Mesendoderm (in vitro differentiated cells): ENCODE measurements at regions not wholly inside any gene's neighbourhood (a gene's known extent, or its start where the extent isn't known, plus 50 kb on each side); places are given as distances from the start of the nearest gene placed in this dataset.

Experiments
- DNase-seq: peaks from one replicate; pipeline ENCODE4 v3.0.0; 2013
- H2AK5ac ChIP-seq: 2 replicates; pipeline ENCODE4 v1.6.1; 2013; ENCODE audit warnings: low read length, inconsistent platforms
- H2BK120ac ChIP-seq: 2 replicates; pipeline ENCODE4 v1.6.1; 2013; ENCODE audit warnings: low read depth, mild to moderate bottlenecking, low read length, moderate library complexity, mixed read lengths
- H2BK15ac ChIP-seq: replicated peaks from 2 replicates; pipeline ENCODE4 v1.6.1; 2013; ENCODE audit warnings: low read depth, mild to moderate bottlenecking, moderate library complexity
- H2BK5ac ChIP-seq: 2 replicates; pipeline ENCODE4 v1.6.1; 2013; ENCODE audit warnings: low read length, inconsistent platforms
- H3K18ac ChIP-seq: 2 replicates; pipeline ENCODE4 v1.6.1; 2013; ENCODE audit warnings: mild to moderate bottlenecking, low read length, mixed read lengths
- H3K23ac ChIP-seq: one replicate; pipeline ENCODE4 v1.6.1; 2013; ENCODE audit warnings: low read length
- H3K27ac ChIP-seq: 2 replicates; pipeline ENCODE4 v1.5.1; 2013; ENCODE audit warnings: low read depth, mild to moderate bottlenecking, inconsistent platforms, low read length, moderate library complexity
- H3K27me3 ChIP-seq: 2 replicates; pipeline ENCODE4 v1.6.1; 2013; ENCODE audit warnings: low read length, control low read depth, mild to moderate bottlenecking, inconsistent platforms; ENCODE audit not compliant: insufficient read depth, poor library complexity
- H3K36me3 ChIP-seq: 2 replicates; pipeline ENCODE4 v1.6.1; 2013; ENCODE audit warnings: low read length, inconsistent platforms; ENCODE audit not compliant: control insufficient read depth, insufficient read depth
- H3K4ac ChIP-seq: one replicate; pipeline ENCODE4 v1.6.1; 2013; ENCODE audit warnings: low read depth, mild to moderate bottlenecking, low read length, moderate library complexity
- H3K4me1 ChIP-seq: 2 replicates; pipeline ENCODE4 v1.6.1; 2013; ENCODE audit warnings: low read depth, low read length, inconsistent platforms; ENCODE audit not compliant: control insufficient read depth
- H3K4me2 ChIP-seq: 2 replicates; pipeline ENCODE4 v1.6.1; 2013; ENCODE audit warnings: low read length
- H3K4me3 ChIP-seq: 2 replicates; pipeline ENCODE4 v1.5.1; 2013; ENCODE audit warnings: mild to moderate bottlenecking, low read length
- H3K56ac ChIP-seq: one replicate; pipeline ENCODE4 v1.6.1; 2013; ENCODE audit warnings: low read length
- H3K79me1 ChIP-seq: 2 replicates; pipeline ENCODE4 v1.6.1; 2013; ENCODE audit warnings: low read length, inconsistent platforms
- H3K79me2 ChIP-seq: 2 replicates; pipeline ENCODE4 v1.6.1; 2013; ENCODE audit warnings: mild to moderate bottlenecking, low read length; ENCODE audit not compliant: control insufficient read depth, insufficient read depth
- H3K9ac ChIP-seq: 2 replicates; pipeline ENCODE4 v1.6.1; 2013; ENCODE audit warnings: low read length, inconsistent platforms
- H4K5ac ChIP-seq: one replicate; pipeline ENCODE4 v1.6.1; 2013; ENCODE audit warnings: low read length
- H4K8ac ChIP-seq: one replicate; pipeline ENCODE4 v1.6.1; 2013; ENCODE audit warnings: low read depth, mild to moderate bottlenecking, control low read depth, low read length, moderate library complexity
- WGBS: extraction: QIAGEN DNeasy Blood & Tissue Kit; methylation state at CpG from one replicate; pipeline ENCODE4 v1.1.7; 2013; ENCODE audit warnings: low lambda C conversion rate, missing lambda C conversion rate; ENCODE audit not compliant: insufficient coverage; ENCODE audit errors: extremely low coverage; 5-methylcytosine and 5-hydroxymethylcytosine counted together

DNA sequence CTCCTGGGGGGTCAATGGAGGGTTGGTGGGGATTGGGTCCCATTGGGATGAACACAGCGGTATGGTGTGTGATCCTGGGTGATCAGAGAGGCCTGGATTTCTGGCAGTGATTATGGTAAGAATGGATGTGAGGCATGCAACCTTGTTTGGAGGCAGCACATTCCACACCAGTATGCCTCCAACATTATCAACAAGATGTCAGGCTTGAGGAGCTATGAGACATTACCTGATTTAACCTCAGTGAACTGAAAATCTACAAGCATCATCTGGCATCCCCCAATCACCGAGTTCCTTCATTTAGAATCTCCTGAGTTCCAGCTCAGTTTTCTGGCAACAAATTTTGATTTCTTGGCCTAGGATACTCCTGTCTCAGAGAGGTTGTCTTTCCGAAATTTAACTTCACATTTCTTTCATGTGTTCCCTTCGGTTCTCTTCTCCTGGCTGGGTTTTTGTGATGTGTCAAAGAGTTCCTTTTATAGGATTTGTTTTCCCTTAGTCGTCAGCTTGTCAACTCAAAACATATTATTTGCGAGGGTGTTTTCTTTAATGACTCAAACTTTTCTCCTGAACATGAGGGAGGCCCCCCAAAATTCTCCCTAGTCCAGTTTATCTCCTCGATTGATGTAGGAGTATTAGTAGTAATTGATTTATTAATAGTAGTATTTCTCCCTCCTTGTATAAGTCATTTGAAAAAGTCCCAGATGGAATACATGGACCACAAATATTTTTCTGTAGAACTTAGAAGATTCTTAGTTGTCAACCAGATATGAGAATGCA, 56.0 kb upstream of the FLT1 start:
- H3K36me3 ChIP-seq, result no peaks in the 10 kb centered on the region
- no peak overlapping the region for H3K18ac ChIP-seq
- H3K27me3 ChIP-seq, result no peaks in the 10 kb centered on the region
- DNase-seq, result no peak
- H3K4ac ChIP-seq, result no peak overlapping the region
- H4K5ac ChIP-seq, result no peak overlapping the region
- no peak overlapping the region for H2BK15ac ChIP-seq
- H2BK5ac ChIP-seq, result no peak overlapping the region
- no peak overlapping the region for H4K8ac ChIP-seq
- H3K9ac ChIP-seq, result no peak overlapping the region
- H3K4me2 ChIP-seq, result no peak overlapping the region
- no peak overlapping the region for H3K4me3 ChIP-seq
- H3K79me2 ChIP-seq, result no peaks in the 10 kb centered on the region
- H3K23ac ChIP-seq, result no peak overlapping the region
- no peak overlapping the region for H3K56ac ChIP-seq
- H3K79me1 ChIP-seq, result no peaks in the 10 kb centered on the region
- no peak overlapping the region for H3K27ac ChIP-seq
- H2BK120ac ChIP-seq, result no peak overlapping the region
- H2AK5ac ChIP-seq, result no peak overlapping the region
- WGBS, result no CpG with 5 or more reads among the region's 7 CpGs
- no peaks in the 10 kb centered on the region for H3K4me1 ChIP-seq

DNA sequence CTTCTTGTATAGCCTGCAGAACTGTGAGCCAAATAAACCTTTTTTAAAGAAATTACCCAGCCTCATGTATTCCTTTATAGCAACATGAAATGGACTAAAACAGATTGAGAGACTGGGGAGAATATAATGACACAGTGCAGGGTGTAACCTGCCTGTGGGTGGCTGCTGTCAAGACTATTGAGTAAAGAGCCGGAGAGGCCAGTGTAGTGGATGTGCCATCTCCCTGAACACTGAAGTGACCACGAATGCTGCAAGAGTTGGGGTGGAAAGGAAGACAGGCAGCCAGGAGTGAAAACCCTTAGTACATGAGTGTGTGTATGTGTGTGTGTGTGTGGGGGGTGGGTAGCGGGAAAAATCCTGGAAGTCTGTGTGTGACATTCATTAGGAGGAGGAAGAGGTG, 55.2 kb upstream of the FLT1 start:
- Histone ChIP-seq H3K18ac (no peak overlapping the region), H3K56ac (no peak overlapping the region), H3K4me2 (no peak overlapping the region), H3K79me2 (no peaks in the 10 kb centered on the region), H3K4me3 (no peak overlapping the region), H2BK5ac (no peak overlapping the region), H4K8ac (no peak overlapping the region), H3K36me3 (no peaks in the 10 kb centered on the region), H3K79me1 (no peaks in the 10 kb centered on the region), H4K5ac (no peak overlapping the region), H2BK120ac (no peak overlapping the region), H3K27ac (no peak overlapping the region), H2BK15ac (no peak overlapping the region), H2AK5ac (no peak overlapping the region), H3K9ac (no peak overlapping the region), H3K27me3 (no peaks in the 10 kb centered on the region), H3K4ac (no peak overlapping the region), H3K23ac (no peak overlapping the region), H3K4me1 (no peaks in the 10 kb centered on the region)
- no CpG with 5 or more reads among the region's 3 CpGs for WGBS
- no peak for DNase-seq

DNA sequence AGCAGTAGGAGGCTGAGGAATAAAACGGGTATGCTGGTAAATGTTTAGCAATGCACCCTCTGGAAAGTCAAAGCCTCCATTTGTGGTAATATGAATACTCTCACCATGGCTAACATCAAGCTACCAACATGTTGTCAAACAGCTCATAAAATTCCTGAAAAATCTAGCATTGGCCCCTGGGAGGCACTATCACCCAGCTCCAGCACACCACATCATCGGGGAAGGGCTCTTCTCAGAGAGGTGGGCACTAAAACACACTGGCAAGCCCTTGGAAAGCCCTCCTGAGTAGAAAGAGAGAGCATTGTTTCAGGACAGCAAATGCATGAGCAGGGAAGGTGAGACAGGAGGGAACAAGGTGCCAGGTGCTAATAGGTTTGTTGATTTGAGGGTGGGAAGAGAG, 53.9 kb upstream of the FLT1 start:
- H4K5ac ChIP-seq, result no peak overlapping the region
- H3K23ac ChIP-seq, result no peak overlapping the region
- H2BK15ac ChIP-seq, result no peak overlapping the region
- H3K4me3 ChIP-seq, result no peak overlapping the region
- H2BK120ac ChIP-seq, result no peak overlapping the region
- no peak overlapping the region for H2AK5ac ChIP-seq
- H3K79me2 ChIP-seq, result no peaks in the 10 kb centered on the region
- no CpG with 5 or more reads among the region's 2 CpGs for whole genome bisulfite sequencing
- no peak overlapping the region for H3K4ac ChIP-seq
- H3K56ac ChIP-seq, result no peak overlapping the region
- H3K4me1 ChIP-seq, result no peaks in the 10 kb centered on the region
- no peak overlapping the region for H3K27ac ChIP-seq
- no peak overlapping the region for H2BK5ac ChIP-seq
- H3K9ac ChIP-seq, result no peak overlapping the region
- H3K27me3 ChIP-seq, result no peaks in the 10 kb centered on the region
- no peaks in the 10 kb centered on the region for H3K36me3 ChIP-seq
- H3K79me1 ChIP-seq, result no peaks in the 10 kb centered on the region
- peak; percentile 53 for DNase-seq
- H3K18ac ChIP-seq, result no peak overlapping the region
- H4K8ac ChIP-seq, result no peak overlapping the region
- H3K4me2 ChIP-seq, result no peak overlapping the region

DNA sequence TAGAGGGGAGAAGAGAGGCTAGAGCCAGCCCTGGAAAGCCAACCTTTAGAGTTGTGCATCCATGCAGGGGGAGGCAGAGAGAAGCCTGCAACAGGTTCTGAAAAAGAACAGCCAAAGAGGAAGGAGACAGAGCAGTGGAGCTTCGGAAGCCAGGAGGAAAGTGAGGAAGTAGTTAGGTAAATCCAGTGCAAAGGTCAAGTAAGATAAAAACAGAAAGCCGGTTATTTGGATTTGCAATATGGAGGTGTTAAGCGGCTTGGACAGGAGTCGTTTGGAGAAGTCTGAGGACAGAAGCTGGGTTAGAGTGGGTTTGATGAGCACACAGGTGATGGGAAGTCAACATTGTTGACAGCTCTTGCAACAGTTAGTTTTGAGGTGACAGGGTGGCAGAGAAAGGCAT, 53.5 kb upstream of the FLT1 start:
- H3K36me3 ChIP-seq, result no peaks in the 10 kb centered on the region
- H3K27ac ChIP-seq, result no peak overlapping the region
- H2BK15ac ChIP-seq, result no peak overlapping the region
- WGBS, result no CpG with 5 or more reads among the region's 4 CpGs
- no peak for DNase-seq
- no peak overlapping the region for H3K23ac ChIP-seq
- H3K4me3 ChIP-seq, result no peak overlapping the region
- H4K5ac ChIP-seq, result no peak overlapping the region
- no peak overlapping the region for H2BK5ac ChIP-seq
- H3K79me2 ChIP-seq, result no peaks in the 10 kb centered on the region
- H3K18ac ChIP-seq, result no peak overlapping the region
- no peak overlapping the region for H3K4ac ChIP-seq
- no peak overlapping the region for H3K9ac ChIP-seq
- no peaks in the 10 kb centered on the region for H3K27me3 ChIP-seq
- no peak overlapping the region for H3K4me2 ChIP-seq
- H3K79me1 ChIP-seq, result no peaks in the 10 kb centered on the region
- no peak overlapping the region for H2BK120ac ChIP-seq
- no peaks in the 10 kb centered on the region for H3K4me1 ChIP-seq
- no peak overlapping the region for H3K56ac ChIP-seq
- H4K8ac ChIP-seq, result no peak overlapping the region
- H2AK5ac ChIP-seq, result no peak overlapping the region

DNA sequence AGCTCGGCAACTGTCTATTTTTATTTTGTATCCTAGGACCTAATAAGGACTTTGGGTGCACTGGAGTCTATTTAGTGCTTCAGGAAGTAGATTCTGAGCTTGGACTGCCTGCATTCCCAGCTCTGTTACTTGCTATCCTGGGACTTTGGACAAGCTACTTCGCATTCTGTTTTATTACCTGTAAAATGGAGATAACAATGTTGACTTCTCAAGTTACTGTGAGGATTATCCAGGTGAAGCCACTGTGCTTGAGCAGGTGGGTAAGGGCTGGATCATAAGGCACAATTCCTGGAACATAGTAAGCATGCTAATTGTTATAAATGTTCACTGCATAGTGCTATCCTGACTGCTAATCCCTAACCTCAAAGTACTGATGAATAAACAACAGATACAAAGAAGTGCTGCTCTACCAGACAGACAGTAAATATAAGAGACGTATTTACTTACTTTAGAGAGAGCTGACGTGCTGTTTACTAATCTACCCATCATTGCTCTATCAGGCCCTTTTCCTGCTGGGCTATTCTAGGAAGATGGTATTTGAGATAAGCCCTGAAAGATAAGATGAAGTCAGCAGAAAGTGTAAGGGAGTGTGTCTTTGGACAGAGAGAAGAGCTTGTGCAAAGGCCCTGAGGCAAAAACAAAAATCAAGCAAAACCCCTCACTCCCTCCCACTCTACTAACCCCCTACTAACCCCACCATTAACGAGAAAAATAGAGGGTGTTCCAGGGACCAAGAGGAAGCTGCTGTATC, 50.8 kb upstream of the FLT1 start:
- no peak overlapping the region for H2BK120ac ChIP-seq
- no peaks in the 10 kb centered on the region for H3K4me1 ChIP-seq
- H4K8ac ChIP-seq, result no peak overlapping the region
- H3K79me1 ChIP-seq, result no peaks in the 10 kb centered on the region
- H3K4ac ChIP-seq, result no peak overlapping the region
- H3K4me3 ChIP-seq, result no peak overlapping the region
- H3K27me3 ChIP-seq, result no peaks in the 10 kb centered on the region
- H3K18ac ChIP-seq, result no peak overlapping the region
- no peaks in the 10 kb centered on the region for H3K79me2 ChIP-seq
- H3K56ac ChIP-seq, result no peak overlapping the region
- no peak overlapping the region for H3K4me2 ChIP-seq
- H2AK5ac ChIP-seq, result no peak overlapping the region
- H2BK5ac ChIP-seq, result no peak overlapping the region
- no CpG with 5 or more reads among the region's 5 CpGs for WGBS
- H3K27ac ChIP-seq, result no peak overlapping the region
- peak; percentile 50 for DNase-seq
- no peak overlapping the region for H2BK15ac ChIP-seq
- H3K36me3 ChIP-seq, result no peaks in the 10 kb centered on the region
- no peak overlapping the region for H3K9ac ChIP-seq
- H4K5ac ChIP-seq, result no peak overlapping the region
- no peak overlapping the region for H3K23ac ChIP-seq
